ENCODE measurements at regions not wholly inside any gene's neighbourhood (a gene's known extent, or its start where the extent isn't known, plus 50 kb on each side); places are given as distances from the start of the nearest gene placed in this dataset.

DNA sequence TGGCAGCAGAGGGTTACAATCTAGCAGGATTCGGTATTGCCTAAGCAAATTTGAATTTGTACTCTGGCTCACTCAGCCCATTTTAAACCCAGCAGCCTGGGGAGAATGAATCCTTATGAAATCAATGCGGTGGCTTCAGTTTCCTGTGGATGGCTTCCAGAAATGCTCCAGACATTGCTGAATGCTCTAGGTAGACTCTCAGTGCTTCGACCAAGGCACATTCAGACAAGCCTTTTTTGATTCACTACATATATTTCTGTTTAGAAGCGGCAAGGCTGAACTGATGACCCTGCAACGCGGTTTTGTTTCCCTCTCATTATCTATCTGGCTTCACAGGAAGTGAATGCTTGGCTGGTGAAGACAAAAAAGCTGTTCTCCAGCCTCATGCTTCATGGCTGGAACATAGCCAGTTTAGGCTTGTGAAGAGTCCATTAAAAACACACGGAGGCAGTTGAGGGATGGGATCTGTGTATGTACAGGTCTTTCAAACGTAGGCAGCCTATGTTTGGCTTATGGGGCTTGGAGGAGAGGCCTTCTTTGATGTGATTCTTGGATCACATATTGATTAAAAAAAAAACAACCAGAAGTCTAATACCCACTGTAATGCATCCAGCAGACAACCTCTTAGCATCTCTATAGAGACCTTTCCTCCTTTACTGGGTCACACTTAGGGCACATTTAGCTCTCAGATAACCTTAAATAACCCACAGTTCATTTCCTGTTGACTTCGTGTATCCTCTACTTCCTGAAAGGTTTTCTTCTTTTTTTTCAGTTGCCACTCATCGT, 400.2 kb upstream of the TBL1XR1 start:
- Histone ChIP-seq H3K9me3 (no peaks in the 10 kb centered on the region), H3K27me3 (no peaks in the 10 kb centered on the region), H3K4me1 (peaks cover 42 to 99% (median 79%) of the 10 kb centered on the region in 3 donors), H3K4me3 (peak overlapping the region in 1 of 4 donors; percentile 39), H3K27ac (peak overlapping the region; percentile 79 to 89 (median 88)), H3K36me3 (no peaks in the 10 kb centered on the region)
- intact Hi-C loops (cut with DNase I), result no loop called here
- no peak for DNase-seq
- WGBS, 2 donors, result 1 to 6% methylated on average over 9 to 10 of the region's 10 CpGs
- TF ChIP-seq POLR2A (IDR thresholded peaks at IDR 0.05), result no peak
- TF ChIP-seq, protein P1, sequence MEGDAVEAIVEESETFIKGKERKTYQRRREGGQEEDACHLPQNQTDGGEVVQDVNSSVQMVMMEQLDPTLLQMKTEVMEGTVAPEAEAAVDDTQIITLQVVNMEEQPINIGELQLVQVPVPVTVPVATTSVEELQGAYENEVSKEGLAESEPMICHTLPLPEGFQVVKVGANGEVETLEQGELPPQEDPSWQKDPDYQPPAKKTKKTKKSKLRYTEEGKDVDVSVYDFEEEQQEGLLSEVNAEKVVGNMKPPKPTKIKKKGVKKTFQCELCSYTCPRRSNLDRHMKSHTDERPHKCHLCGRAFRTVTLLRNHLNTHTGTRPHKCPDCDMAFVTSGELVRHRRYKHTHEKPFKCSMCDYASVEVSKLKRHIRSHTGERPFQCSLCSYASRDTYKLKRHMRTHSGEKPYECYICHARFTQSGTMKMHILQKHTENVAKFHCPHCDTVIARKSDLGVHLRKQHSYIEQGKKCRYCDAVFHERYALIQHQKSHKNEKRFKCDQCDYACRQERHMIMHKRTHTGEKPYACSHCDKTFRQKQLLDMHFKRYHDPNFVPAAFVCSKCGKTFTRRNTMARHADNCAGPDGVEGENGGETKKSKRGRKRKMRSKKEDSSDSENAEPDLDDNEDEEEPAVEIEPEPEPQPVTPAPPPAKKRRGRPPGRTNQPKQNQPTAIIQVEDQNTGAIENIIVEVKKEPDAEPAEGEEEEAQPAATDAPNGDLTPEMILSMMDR (IDR thresholded peaks at IDR 0.05), result no peak

DNA sequence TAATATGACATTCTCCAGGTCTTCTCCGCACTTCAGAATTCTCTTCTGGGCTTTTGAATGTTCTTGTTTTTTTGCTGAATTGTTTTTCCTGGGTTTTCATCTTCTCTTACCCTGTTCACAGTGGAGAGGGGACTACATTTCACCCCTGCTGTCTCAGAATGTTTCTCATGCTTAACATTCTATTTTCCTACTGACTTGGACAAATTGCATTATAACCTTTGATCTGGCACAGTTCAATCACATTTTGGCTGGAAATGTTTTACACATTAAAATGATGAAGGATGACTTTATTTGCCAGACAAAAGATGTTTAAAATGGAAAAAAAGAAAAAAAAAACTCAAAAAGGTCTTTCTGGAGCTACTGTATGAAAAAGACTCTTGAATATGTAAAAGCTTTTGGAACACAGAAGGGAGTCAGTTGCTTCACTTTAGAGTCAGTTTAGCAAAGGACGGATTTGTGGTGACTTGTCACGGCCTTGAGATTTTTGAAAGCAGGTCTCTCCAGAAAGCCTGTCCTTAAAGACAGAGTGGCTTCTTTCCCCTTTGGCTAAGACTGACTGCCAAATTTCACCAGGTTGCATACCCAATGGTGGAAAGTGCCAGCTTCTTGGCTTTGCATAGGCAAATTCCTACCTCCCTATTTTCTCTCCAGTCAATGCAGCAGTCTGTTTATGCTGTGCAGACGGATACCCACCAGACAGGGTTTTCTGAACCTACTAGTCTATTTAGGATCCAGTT, 401.0 kb upstream of the TBL1XR1 start:
- peaks cover 50 to 99% (median 79%) of the 10 kb centered on the region in 3 donors for H3K4me1 ChIP-seq
- 35 to 45% methylated on average over 4 of the region's 4 CpGs for WGBS, 2 donors
- intact Hi-C loops (cut with DNase I), result no loop called here

DNA sequence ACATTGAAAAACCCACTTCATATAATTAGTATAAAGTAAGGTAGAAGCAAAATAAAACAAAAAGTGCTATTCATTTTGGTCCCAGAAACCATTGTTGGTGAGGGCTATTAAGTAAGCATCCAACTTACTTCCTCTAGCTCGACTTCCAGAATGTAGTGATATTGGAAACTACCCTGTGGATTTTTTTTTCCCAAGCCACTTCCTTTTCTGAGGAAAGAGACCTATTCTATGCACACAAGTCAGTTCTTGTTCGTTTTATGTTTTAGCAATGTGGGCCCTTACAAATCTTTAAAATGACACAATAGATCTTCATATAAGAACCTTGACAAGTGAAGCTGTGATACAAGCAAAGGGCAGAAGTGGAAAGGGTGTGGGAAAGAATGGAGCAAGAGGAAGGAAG, 402.0 kb upstream of the TBL1XR1 start:
- H3K27me3 ChIP-seq, result no peaks in the 10 kb centered on the region
- H3K4me3 ChIP-seq, result no peak overlapping the region
- H3K9me3 ChIP-seq, result no peaks in the 10 kb centered on the region
- peak overlapping the region; percentile 24 to 89 (median 84) for H3K27ac ChIP-seq
- H3K4me1 ChIP-seq, result peaks cover 52 to 97% (median 71%) of the 10 kb centered on the region in 3 donors
- intact Hi-C loops (cut with DNase I), result no loop called here
- no peak for TF ChIP-seq POLR2A (IDR thresholded peaks at IDR 0.05)
- H3K36me3 ChIP-seq, result no peaks in the 10 kb centered on the region
- WGBS, 2 donors, result 18 to 23% methylated on average over 2 of the region's 2 CpGs
- DNase-seq, result no peak

More for the DNA sequence above, 401.0 kb upstream of the TBL1XR1 start:
- TF ChIP-seq, protein P1 (IDR thresholded peaks at IDR 0.05), result no peak
- no peak for TF ChIP-seq POLR2A (IDR thresholded peaks at IDR 0.05)
- DNase-seq, result no peak
- Histone ChIP-seq H3K36me3 (no peaks in the 10 kb centered on the region), H3K9me3 (no peaks in the 10 kb centered on the region), H3K27ac (peak overlapping the region; percentile 79 to 89 (median 88)), H3K27me3 (no peaks in the 10 kb centered on the region), H3K4me3 (no peak overlapping the region)

DNA sequence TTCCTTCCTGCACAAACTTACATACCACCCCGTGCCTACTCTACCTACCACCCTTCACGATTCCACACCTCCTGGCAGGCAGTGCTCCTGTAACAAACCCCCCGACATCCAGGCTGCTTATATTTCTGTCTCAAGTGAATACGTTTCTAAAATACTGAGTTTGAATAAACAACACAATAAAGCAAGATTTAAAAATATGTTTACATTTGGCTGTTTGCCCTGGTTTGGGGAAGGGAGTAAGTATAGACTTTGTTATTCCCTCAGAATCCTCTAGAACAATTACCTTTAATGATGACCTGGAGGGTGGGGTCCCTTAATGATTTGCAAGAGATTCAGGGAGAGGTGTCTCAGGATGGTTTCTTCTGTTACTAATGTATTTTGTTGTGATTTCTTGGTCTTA, 402.6 kb upstream of the TBL1XR1 start:
- H3K27me3 ChIP-seq, result no peaks in the 10 kb centered on the region
- TF ChIP-seq POLR2A (IDR thresholded peaks at IDR 0.05), result no peak
- TF ChIP-seq, protein P1 (IDR thresholded peaks at IDR 0.05), result no peak
- no peaks in the 10 kb centered on the region for H3K9me3 ChIP-seq
- WGBS, 2 donors, result 75 to 79% methylated on average over 4 of the region's 4 CpGs
- DNase-seq, result no peak
- peaks cover 52 to 92% (median 71%) of the 10 kb centered on the region in 3 donors for H3K4me1 ChIP-seq
- H3K27ac ChIP-seq, result peak overlapping the region; percentile 24 to 89 (median 84)
- intact Hi-C loops (cut with DNase I), result no loop called here
- no peaks in the 10 kb centered on the region for H3K36me3 ChIP-seq
- no peak overlapping the region for H3K4me3 ChIP-seq

DNA sequence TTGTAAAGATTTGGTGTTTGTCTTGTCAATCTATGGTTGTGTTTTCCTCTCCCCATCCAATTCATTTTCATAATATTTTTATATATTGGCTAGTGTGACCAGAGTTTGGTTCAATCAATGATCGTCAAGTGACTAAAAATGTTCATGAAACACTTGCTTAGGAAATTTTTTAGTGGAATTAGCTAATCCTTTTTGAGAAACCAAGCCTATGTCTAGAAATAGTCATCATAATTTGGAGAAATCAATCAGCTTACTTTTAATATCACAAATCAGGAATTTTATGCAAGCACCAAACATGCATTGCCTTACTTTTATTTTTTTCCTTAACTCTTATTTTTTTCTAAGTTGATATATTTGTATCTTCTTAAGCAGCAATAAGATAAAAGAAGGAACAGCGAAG, 403.1 kb upstream of the TBL1XR1 start:
- TF ChIP-seq POLR2A (IDR thresholded peaks at IDR 0.05), result no peak
- TF ChIP-seq, protein P1 (IDR thresholded peaks at IDR 0.05), result no peak
- H3K9me3 ChIP-seq, result no peaks in the 10 kb centered on the region
- H3K4me3 ChIP-seq, result no peak overlapping the region
- peaks cover 52 to 86% (median 71%) of the 10 kb centered on the region in 3 donors for H3K4me1 ChIP-seq
- H3K27ac ChIP-seq, result peak overlapping the region in 3 of 4 donors; percentile 79 to 89 (median 89)
- no peaks in the 10 kb centered on the region for H3K27me3 ChIP-seq
- intact Hi-C loops (cut with DNase I), result no loop called here
- no peaks in the 10 kb centered on the region for H3K36me3 ChIP-seq
- 84 to 95% methylated on average over 2 of the region's 2 CpGs for WGBS, 2 donors
- no peak for DNase-seq
